HepG2 (cell line): ENCODE measurements at regions not wholly inside any gene's neighbourhood (a gene's known extent, or its start where the extent isn't known, plus 50 kb on each side); places are given as distances from the start of the nearest gene placed in this dataset.
A peak's percentile ranks its signal among the peaks of the same experiment; 100 is the strongest.

Experiments used
- ARID3A ChIP-seq: IDR thresholded peaks from 2 replicates; pipeline ENCODE4 v1.6.1; 2012; ENCODE audit warnings: low read depth, low read length, improper control_type of control experiment
- ATF3 ChIP-seq: sonication (generic); formaldehyde crosslinking; IDR thresholded peaks from 2 replicates; pipeline ENCODE4 v1.4.0; 2020; ENCODE audit warnings: missing genetic modification reagents
- CAMTA2 ChIP-seq: sonication (generic); formaldehyde crosslinking; IDR thresholded peaks from 2 replicates; pipeline ENCODE4 v1.4.0; 2020; ENCODE audit warnings: mild to moderate bottlenecking, missing genetic modification reagents, borderline replicate concordance
- CERS6 ChIP-seq: sonication (generic); formaldehyde crosslinking; IDR thresholded peaks from 2 replicates; pipeline ENCODE4 v1.5.0; 2020; ENCODE audit warnings: missing genetic modification reagents
- DNMT3B ChIP-seq: conservative IDR thresholded peaks from 2 replicates; pipeline ENCODE4 v1.6.1; 2016; ENCODE audit warnings: missing biosample characterization, control low read depth
- EEA1 ChIP-seq: sonication (generic); formaldehyde crosslinking; IDR thresholded peaks from 2 replicates; pipeline ENCODE4 v1.5.1; 2020; ENCODE audit warnings: mild to moderate bottlenecking, missing genetic modification reagents, borderline replicate concordance
- GPN1 ChIP-seq: sonication (generic); formaldehyde crosslinking; IDR thresholded peaks from 2 replicates; pipeline ENCODE4 v1.5.1; 2020; ENCODE audit warnings: missing genetic modification reagents, borderline replicate concordance
- HCFC1 ChIP-seq: fragments of 150-350 bp; IDR thresholded peaks from 2 replicates; pipeline ENCODE4 v1.6.1; 2014; ENCODE audit warnings: low read depth, low read length
- LBX2 ChIP-seq: sonication (generic); formaldehyde crosslinking; IDR thresholded peaks from 2 replicates; pipeline ENCODE4 v1.5.0; 2020; ENCODE audit warnings: missing genetic modification reagents, mild to moderate bottlenecking, borderline replicate concordance
- MTA1 ChIP-seq: sonication (generic); formaldehyde crosslinking; IDR thresholded peaks from 2 replicates; pipeline ENCODE4 v1.4.0; 2020; ENCODE audit warnings: missing genetic modification reagents, mild to moderate bottlenecking, borderline replicate concordance
- MXD1 ChIP-seq: sonication (generic); formaldehyde crosslinking; IDR thresholded peaks from 2 replicates; pipeline ENCODE4 v1.4.0; 2020; ENCODE audit warnings: mild to moderate bottlenecking, missing genetic modification reagents
- NFYC ChIP-seq: IDR thresholded peaks from 2 replicates; pipeline ENCODE4 v1.6.1; 2016; ENCODE audit warnings: missing genetic modification reagents, missing compliant biosample characterization
- NONO ChIP-seq, 2 experiments: fragments of 450-650 bp in 1 of 2; sonication (generic) in 1 of 2; formaldehyde crosslinking in 1 of 2; IDR thresholded peaks in 1 of 2; conservative IDR thresholded peaks in 1 of 2; 2 replicates each; pipeline versions ENCODE4 v1.6.1 to v1.8.0; 2017 to 2022; ENCODE audit warnings: mild to moderate bottlenecking in 1 of 2, missing genetic modification reagents in 1 of 2, moderate library complexity in 1 of 2
- PAX8 ChIP-seq: sonication (generic); formaldehyde crosslinking; IDR thresholded peaks from 2 replicates; pipeline ENCODE4 v1.8.0; 2022; ENCODE audit warnings: mild to moderate bottlenecking, missing genetic modification reagents, borderline replicate concordance
- RBFOX2 ChIP-seq: fragments of 200-400 bp; formaldehyde crosslinking; IDR thresholded peaks from 2 replicates; pipeline ENCODE4 v1.6.1; 2017; ENCODE audit warnings: low read depth, mild to moderate bottlenecking, low read length
- RORA ChIP-seq: sonication (generic); formaldehyde crosslinking; IDR thresholded peaks from 2 replicates; pipeline ENCODE4 v1.5.0; 2020; ENCODE audit warnings: mild to moderate bottlenecking, missing genetic modification reagents, moderate library complexity
- SAP130 ChIP-seq: IDR thresholded peaks from 2 replicates; pipeline ENCODE4 v1.6.1; 2016; ENCODE audit warnings: low read depth
- YY1 ChIP-seq: IDR thresholded peaks from 2 replicates; pipeline ENCODE4 v1.6.1; 2011; ENCODE audit warnings: low read length, low read depth, moderate library complexity, mild to moderate bottlenecking; ENCODE audit not compliant: insufficient read depth, insufficient replicate concordance
- ZBTB14 ChIP-seq: sonication (generic); formaldehyde crosslinking; IDR thresholded peaks from 2 replicates; pipeline ENCODE4 v1.4.0; 2020; ENCODE audit warnings: missing genetic modification reagents
- ZNF121 ChIP-seq: sonication (generic); formaldehyde crosslinking; IDR thresholded peaks from 2 replicates; pipeline ENCODE4 v1.5.0; 2020; ENCODE audit warnings: mild to moderate bottlenecking, missing genetic modification reagents
- ZNF207 ChIP-seq: fragments of 450-650 bp; IDR thresholded peaks from 2 replicates; pipeline ENCODE4 v1.6.1; 2016; ENCODE audit warnings: antibody characterized with exemption, borderline replicate concordance
- ZNF274 ChIP-seq: sonication (generic); formaldehyde crosslinking; IDR thresholded peaks from 2 replicates; pipeline ENCODE4 v1.5.1; 2020; ENCODE audit warnings: mild to moderate bottlenecking, missing genetic modification reagents
- ZNF513 ChIP-seq: sonication (generic); formaldehyde crosslinking; conservative IDR thresholded peaks from 2 replicates; pipeline ENCODE4 v1.5.0; 2020; ENCODE audit warnings: missing genetic modification reagents
- ZNF577 ChIP-seq: sonication (generic); formaldehyde crosslinking; IDR thresholded peaks from 2 replicates; pipeline ENCODE4 v1.4.0; 2020; ENCODE audit warnings: mild to moderate bottlenecking, low read depth, missing genetic modification reagents, borderline replicate concordance
- ZNF746 ChIP-seq: sonication (generic); formaldehyde crosslinking; IDR thresholded peaks from 2 replicates; pipeline ENCODE4 v1.8.0; 2022; ENCODE audit warnings: mild to moderate bottlenecking, missing genetic modification reagents

GRCh38 chr6:63448229-63448628 is 124.1 kb upstream of the LOC128125822 start (continued):
- TF ChIP-seq ZNF746 (no peak), LBX2 (CRISPR knock-in tag) (no peak), HCFC1 (no peak), NONO (IDR thresholded peaks at IDR 0.05) (no peak), NONO (CRISPR knock-in tag; conservative IDR thresholded peaks at IDR 0.05) (no peak), ZNF121 (no peak), ZNF513 (CRISPR knock-in tag) (no peak), EEA1 (CRISPR knock-in tag) (no peak), ZNF577 (CRISPR knock-in tag) (no peak), CAMTA2 (CRISPR knock-in tag) (no peak), ARID3A (peak; percentile 52; the same call in 1 of the 2 replicates), ZNF274 (CRISPR knock-in tag) (no peak), ATF3 (CRISPR knock-in tag) (peak; percentile 34; the same call in 1 of the 2 replicates), PAX8 (CRISPR knock-in tag) (no peak), RBFOX2 (no peak), ZNF207 (no peak), YY1 (no peak), RORA (CRISPR knock-in tag) (no peak), NFYC (CRISPR knock-in tag) (no peak), SAP130 (peak; percentile 44; the same call in 1 of the 2 replicates), MTA1 (CRISPR knock-in tag) (no peak), MXD1 (CRISPR knock-in tag) (no peak), ZBTB14 (CRISPR knock-in tag) (no peak), DNMT3B (no peak), CERS6 (CRISPR knock-in tag) (no peak), GPN1 (CRISPR knock-in tag) (no peak)
